IMR-90 (cell line): ENCODE measurements at regions not wholly inside any gene's neighbourhood (a gene's known extent, or its start where the extent isn't known, plus 50 kb on each side); places are given as distances from the start of the nearest gene placed in this dataset.

ENCODE experiments used
- ATAC-seq: fragments of 200-7000 bp; cut with Tn5 transposase; 2 replicates; pipeline ENCODE4 v1.9.1; 2020; ENCODE audit warnings: low read depth, mild to moderate bottlenecking, moderate library complexity
- BruUV-seq: library from RNA; stranded (reverse); fragments of 400-500 nt; replicated peaks from 2 replicates; lab custom pipeline; 2021; lab: Mats Ljungman, UMichigan
- CTCF ChIA-PET: fragments of 300-600 bp; formaldehyde crosslinking; extraction: SDS; loops from one replicate; lab custom pipeline; 2021; ENCODE audit warnings: antibody characterized with exemption; lab: Yijun Ruan, JAX
- POLR2A ChIA-PET: fragments of 300-600 bp; sonication (Branson Sonifier 250); formaldehyde crosslinking; loops from one replicate; lab custom pipeline; 2022; ENCODE audit warnings: antibody characterized with exemption; ENCODE audit not compliant: unreplicated experiment; lab: Charles Lee
- DNase-seq: peaks from one replicate; pipeline ENCODE4 v3.0.0; 2013
- H2AFZ ChIP-seq: replicated peaks from 2 replicates; pipeline ENCODE3; 2013; ENCODE audit warnings: low read length, mild to moderate bottlenecking; ENCODE audit not compliant: poor library complexity
- H2AK5ac ChIP-seq: 2 replicates; pipeline ENCODE4 v1.6.1; 2013; ENCODE audit warnings: low read depth, low read length, inconsistent platforms
- H2AK9ac ChIP-seq: replicated peaks from 2 replicates; pipeline ENCODE3; 2013; ENCODE audit warnings: mild to moderate bottlenecking, low read depth, low read length, moderate library complexity; ENCODE audit not compliant: poor library complexity
- H2BK120ac ChIP-seq: 2 replicates; pipeline ENCODE4 v1.6.1; 2013; ENCODE audit warnings: low read depth, low read length, inconsistent platforms
- H2BK15ac ChIP-seq: 3 replicates; pipeline ENCODE4 v1.6.1; 2013; ENCODE audit warnings: low read depth, low read length, inconsistent platforms
- H2BK20ac ChIP-seq: 2 replicates; pipeline ENCODE4 v1.6.1; 2013; ENCODE audit warnings: low read depth, mild to moderate bottlenecking, inconsistent platforms, low read length, moderate library complexity
- H2BK5ac ChIP-seq: 2 replicates; pipeline ENCODE4 v1.6.1; 2013; ENCODE audit warnings: mild to moderate bottlenecking, low read depth, low read length, inconsistent platforms; ENCODE audit not compliant: poor library complexity, severe bottlenecking
- H3K14ac ChIP-seq: replicated peaks from 2 replicates; pipeline ENCODE4 v1.6.1; 2013; ENCODE audit warnings: low read depth, low read length, inconsistent platforms
- H3K18ac ChIP-seq: 2 replicates; pipeline ENCODE4 v1.6.1; 2013; ENCODE audit warnings: low read depth, low read length, control low read depth
- H3K23ac ChIP-seq: 2 replicates; pipeline ENCODE4 v1.6.1; 2013; ENCODE audit warnings: low read depth, low read length, inconsistent platforms
- H3K27ac ChIP-seq: 2 replicates; pipeline ENCODE4 v1.5.1; 2013; ENCODE audit warnings: mild to moderate bottlenecking, control low read depth, low read length; ENCODE audit not compliant: insufficient read depth
- H3K27me3 ChIP-seq: 2 replicates; pipeline ENCODE4 v1.6.1; 2013; ENCODE audit warnings: low read length; ENCODE audit not compliant: control insufficient read depth, insufficient read depth
- H3K36me3 ChIP-seq: 2 replicates; pipeline ENCODE4 v1.6.1; 2013; ENCODE audit warnings: low read length, mixed read lengths; ENCODE audit not compliant: control insufficient read depth, insufficient read depth
- H3K4ac ChIP-seq: 2 replicates; pipeline ENCODE4 v1.6.1; 2013; ENCODE audit warnings: low read depth, low read length, inconsistent platforms
- H3K4me1 ChIP-seq: 2 replicates; pipeline ENCODE4 v1.6.1; 2013; ENCODE audit warnings: low read length, mixed read lengths; ENCODE audit not compliant: control insufficient read depth, insufficient read depth
- H3K4me2 ChIP-seq: 2 replicates; pipeline ENCODE4 v1.6.1; 2013; ENCODE audit warnings: low read depth, mild to moderate bottlenecking, control low read depth, low read length, moderate library complexity
- H3K4me3 ChIP-seq: 2 replicates; pipeline ENCODE4 v1.5.1; 2013; ENCODE audit warnings: low read depth, mild to moderate bottlenecking, control low read depth, low read length, moderate library complexity; ENCODE audit not compliant: insufficient read depth
- H3K56ac ChIP-seq: 2 replicates; pipeline ENCODE4 v1.6.1; 2013; ENCODE audit warnings: low read length, inconsistent platforms; ENCODE audit not compliant: insufficient read depth; ENCODE audit errors: extremely low read depth
- H3K79me1 ChIP-seq, 2 experiments: 2 replicates each; pipeline ENCODE4 v1.6.1; 2013; ENCODE audit warnings: low read length in 2 of 2, inconsistent platforms in 1 of 2, low read depth in 1 of 2
- H3K9ac ChIP-seq: 2 replicates; pipeline ENCODE4 v1.6.1; 2013; ENCODE audit warnings: low read depth, low read length, control low read depth
- H3K9me1 ChIP-seq: 2 replicates; pipeline ENCODE4 v1.6.1; 2013; ENCODE audit warnings: low read length, inconsistent platforms; ENCODE audit not compliant: insufficient read depth
- H3K9me3 ChIP-seq: 2 replicates; pipeline ENCODE4 v1.6.1; 2013; ENCODE audit warnings: low read length; ENCODE audit not compliant: control insufficient read depth, insufficient read depth
- H4K20me1 ChIP-seq: 2 replicates; pipeline ENCODE4 v1.6.1; 2013; ENCODE audit warnings: low read length, inconsistent platforms; ENCODE audit not compliant: insufficient read depth
- H4K5ac ChIP-seq: 2 replicates; pipeline ENCODE4 v1.6.1; 2013; ENCODE audit warnings: mild to moderate bottlenecking, low read depth, low read length, control low read depth
- H4K8ac ChIP-seq, 2 experiments: 2 replicates each; pipeline ENCODE4 v1.6.1; 2013; ENCODE audit warnings: low read depth in 2 of 2, low read length in 2 of 2, control low read depth in 1 of 2, inconsistent platforms in 1 of 2
- H4K91ac ChIP-seq: 2 replicates; pipeline ENCODE4 v1.6.1; 2013; ENCODE audit warnings: low read depth, low read length, inconsistent platforms; ENCODE audit not compliant: insufficient read depth
- CEBPB ChIP-seq: IDR thresholded peaks from 2 replicates; pipeline ENCODE4 v1.6.1; 2012; ENCODE audit warnings: low read depth, low read length, improper control_type of control experiment
- CHD1 ChIP-seq: IDR thresholded peaks from 2 replicates; pipeline ENCODE4 v1.6.1; 2012; ENCODE audit warnings: low read depth, low read length, improper control_type of control experiment
- FOS ChIP-seq: fragments of 150-350 bp; IDR thresholded peaks from 2 replicates; pipeline ENCODE4 v1.6.1; 2016; ENCODE audit warnings: low read depth, low read length
- MXI1 ChIP-seq: IDR thresholded peaks from 2 replicates; pipeline ENCODE4 v1.6.1; 2012; ENCODE audit warnings: low read depth, mild to moderate bottlenecking, low read length, moderate library complexity, borderline replicate concordance
- NFE2L2 ChIP-seq: fragments of 150-350 bp; IDR thresholded peaks from 2 replicates; pipeline ENCODE4 v1.6.1; 2016; ENCODE audit warnings: low read depth, mild to moderate bottlenecking, low read length
- POLR2A ChIP-seq: IDR thresholded peaks from 2 replicates; pipeline ENCODE4 v1.6.1; 2012; ENCODE audit warnings: mild to moderate bottlenecking, low read depth, low read length
- RFX5 ChIP-seq: IDR thresholded peaks from 2 replicates; pipeline ENCODE4 v1.8.0; 2012; ENCODE audit warnings: low read depth, mild to moderate bottlenecking, low read length, moderate library complexity
- SMC3 ChIP-seq: fragments of 150-350 bp; IDR thresholded peaks from 2 replicates; pipeline ENCODE4 v1.6.1; 2016; ENCODE audit warnings: low read depth, mild to moderate bottlenecking, antibody characterized with exemption, low read length, moderate library complexity
- WGBS, 2 experiments: methylation state at CpG; one replicate each; pipeline versions ENCODE4 v1.1.5 to v1.1.7; 2013; ENCODE audit warnings: missing lambda C conversion rate in 2 of 2; ENCODE audit not compliant: insufficient read length in 1 of 2; ENCODE audit errors: extremely low coverage in 2 of 2; 5-methylcytosine and 5-hydroxymethylcytosine counted together
- dilution Hi-C: fragments of 300-500 bp; cut with HindIII; formaldehyde crosslinking; loops from one replicate; pipeline ENCODE4 v1.14.3; 2018; ENCODE audit warnings: low sequenced_read_pairs; ENCODE audit not compliant: unreplicated experiment
- in situ Hi-C: fragments of 300-500 bp; cut with MboI; formaldehyde crosslinking; loops from 3 replicates; pipeline ENCODE4 v1.14.3; 2019; ENCODE audit warnings: low sequenced_read_pairs, inconsistent platforms, mixed read lengths
- intact Hi-C: fragments of 100-400 bp; cut with micrococcal nuclease; formaldehyde crosslinking; loops from 2 replicates; pipeline ENCODE4 v1.10.0; 2022
- TF ChIP-seq, protein P1 (sequence below): conservative IDR thresholded peaks from 2 replicates; pipeline ENCODE4 v1.5.1; 2012; ENCODE audit warnings: mild to moderate bottlenecking, low read depth, low read length, improper control_type of control experiment
- TF ChIP-seq, protein P2 (sequence below): fragments of 150-350 bp; IDR thresholded peaks from 2 replicates; pipeline ENCODE4 v1.6.1; 2017; ENCODE audit warnings: mild to moderate bottlenecking, antibody characterized with exemption, low read length, low read depth

DNA sequence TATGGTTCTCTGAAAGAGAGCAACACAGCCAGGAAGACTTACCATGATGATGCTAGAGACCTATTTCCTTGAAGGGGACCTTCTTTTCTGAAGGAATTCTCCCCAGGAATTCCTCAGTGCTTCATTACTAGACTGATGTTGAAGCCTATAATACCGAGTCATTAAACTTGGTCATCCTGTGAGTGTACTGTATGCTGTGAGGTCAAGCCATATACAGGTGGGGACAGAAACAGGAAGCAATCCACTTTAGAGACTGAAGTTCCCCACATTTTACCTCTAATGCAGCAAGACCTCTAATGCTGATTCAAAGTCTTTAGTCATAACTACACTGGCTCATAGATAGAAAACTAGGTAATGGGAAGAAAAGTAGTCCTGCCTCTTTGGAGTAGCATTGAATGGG lies 77.1 kb upstream of the RASEF start:
- TF ChIP-seq RFX5 (no peak), FOS (no peak), CEBPB (no peak), NFE2L2 (no peak), CHD1 (no peak), POLR2A (no peak), MXI1 (no peak), SMC3 (no peak)
- TF ChIP-seq, protein P1, sequence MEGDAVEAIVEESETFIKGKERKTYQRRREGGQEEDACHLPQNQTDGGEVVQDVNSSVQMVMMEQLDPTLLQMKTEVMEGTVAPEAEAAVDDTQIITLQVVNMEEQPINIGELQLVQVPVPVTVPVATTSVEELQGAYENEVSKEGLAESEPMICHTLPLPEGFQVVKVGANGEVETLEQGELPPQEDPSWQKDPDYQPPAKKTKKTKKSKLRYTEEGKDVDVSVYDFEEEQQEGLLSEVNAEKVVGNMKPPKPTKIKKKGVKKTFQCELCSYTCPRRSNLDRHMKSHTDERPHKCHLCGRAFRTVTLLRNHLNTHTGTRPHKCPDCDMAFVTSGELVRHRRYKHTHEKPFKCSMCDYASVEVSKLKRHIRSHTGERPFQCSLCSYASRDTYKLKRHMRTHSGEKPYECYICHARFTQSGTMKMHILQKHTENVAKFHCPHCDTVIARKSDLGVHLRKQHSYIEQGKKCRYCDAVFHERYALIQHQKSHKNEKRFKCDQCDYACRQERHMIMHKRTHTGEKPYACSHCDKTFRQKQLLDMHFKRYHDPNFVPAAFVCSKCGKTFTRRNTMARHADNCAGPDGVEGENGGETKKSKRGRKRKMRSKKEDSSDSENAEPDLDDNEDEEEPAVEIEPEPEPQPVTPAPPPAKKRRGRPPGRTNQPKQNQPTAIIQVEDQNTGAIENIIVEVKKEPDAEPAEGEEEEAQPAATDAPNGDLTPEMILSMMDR = no peak
- TF ChIP-seq, protein P2, sequence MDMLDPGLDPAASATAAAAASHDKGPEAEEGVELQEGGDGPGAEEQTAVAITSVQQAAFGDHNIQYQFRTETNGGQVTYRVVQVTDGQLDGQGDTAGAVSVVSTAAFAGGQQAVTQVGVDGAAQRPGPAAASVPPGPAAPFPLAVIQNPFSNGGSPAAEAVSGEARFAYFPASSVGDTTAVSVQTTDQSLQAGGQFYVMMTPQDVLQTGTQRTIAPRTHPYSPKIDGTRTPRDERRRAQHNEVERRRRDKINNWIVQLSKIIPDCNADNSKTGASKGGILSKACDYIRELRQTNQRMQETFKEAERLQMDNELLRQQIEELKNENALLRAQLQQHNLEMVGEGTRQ = no peak
- Histone ChIP-seq H4K20me1 (no peaks in the 10 kb centered on the region), H3K27me3 (no peaks in the 10 kb centered on the region), H3K4ac (no peak overlapping the region), H3K9me3 (no peaks in the 10 kb centered on the region), H3K36me3 (no peaks in the 10 kb centered on the region), H2AFZ (no peak overlapping the region), H2BK5ac (no peak overlapping the region), H3K9ac (no peak overlapping the region), H4K5ac (no peak overlapping the region), H3K4me3 (no peak overlapping the region), H4K91ac (no peak overlapping the region), H3K4me2 (no peak overlapping the region), H2AK9ac (no peak overlapping the region), H3K4me1 (no peaks in the 10 kb centered on the region), H3K23ac (no peak overlapping the region), H2BK120ac (no peak overlapping the region), H3K18ac (no peak overlapping the region), H4K8ac (no peak overlapping the region), H2BK20ac (no peak overlapping the region), H3K9me1 (no peaks in the 10 kb centered on the region), H2BK15ac (no peak overlapping the region), H2AK5ac (no peak overlapping the region), H3K27ac (no peak overlapping the region), H3K79me1 (no peaks in the 10 kb centered on the region), H3K14ac (no peak overlapping the region), H3K56ac (no peak overlapping the region)
- dilution Hi-C loops = no loop called here
- intact Hi-C loops = no loop called here
- ATAC-seq (no peak), DNase-seq (no peak)
- BruUV-seq = no TSS peak
- POLR2A ChIA-PET = no interaction called here
- in situ Hi-C loops = no loop called here
- CTCF ChIA-PET = no interaction called here
- WGBS, 2 experiments = no CpG with 5 or more reads among the region's 1 CpG
